ENCODE measurements at regions not wholly inside any gene's neighbourhood (a gene's known extent, or its start where the extent isn't known, plus 50 kb on each side); places are given as distances from the start of the nearest gene placed in this dataset.
A peak's percentile ranks its signal among the peaks of the same experiment; 100 is the strongest.

- Mint-ChIP-seq H3K9me3 (no peaks in the 10 kb centered on the region), H3K4me1 (peaks cover 18% of the 10 kb centered on the region), H3K27me3 (ENCODE audit: low read depth) (no peaks in the 10 kb centered on the region), H3K27ac (no peak overlapping the region), H3K36me3 (ENCODE audit: low read depth) (no peaks in the 10 kb centered on the region), H3K4me3 (no peak overlapping the region)
- no peak for TF ChIP-seq CTCF (IDR thresholded peaks at IDR 0.05; ENCODE audit: unreplicated experiment in 3 of 3)
Observed at GRCh38 chr4:30821275-30821674, 101.1 kb downstream of the PCDH7 start.

- TF ChIP-seq CTCF (IDR thresholded peaks at IDR 0.05; ENCODE audit: unreplicated experiment in 3 of 3): no peak
- Mint-ChIP-seq H3K4me3 (no peak overlapping the region), H3K4me1 (peaks cover 18% of the 10 kb centered on the region), H3K9me3 (no peaks in the 10 kb centered on the region), H3K27me3 (ENCODE audit: low read depth) (no peaks in the 10 kb centered on the region), H3K27ac (no peak overlapping the region), H3K36me3 (ENCODE audit: low read depth) (no peaks in the 10 kb centered on the region)
Observed at GRCh38 chr4:30821859-30822612, 101.9 kb downstream of the PCDH7 start.

GRCh38 chr4:30822911-30823551 lies 102.9 kb downstream of the PCDH7 start:
- Mint-ChIP-seq H3K27me3 (ENCODE audit: low read depth) (no peaks in the 10 kb centered on the region), H3K36me3 (ENCODE audit: low read depth) (no peaks in the 10 kb centered on the region)

GRCh38 chr4:30825008-30825770 lies 105.0 kb downstream of the PCDH7 start:
- H3K9me3 Mint-ChIP-seq: no peaks in the 10 kb centered on the region
- no peaks in the 10 kb centered on the region for H3K27me3 Mint-ChIP-seq (ENCODE audit: low read depth)
- H3K36me3 Mint-ChIP-seq (ENCODE audit: low read depth): no peaks in the 10 kb centered on the region
- TF ChIP-seq CTCF (IDR thresholded peaks at IDR 0.05; ENCODE audit: unreplicated experiment in 3 of 3): no peak
- no peak overlapping the region for H3K4me3 Mint-ChIP-seq
- H3K27ac Mint-ChIP-seq: no peak overlapping the region
- peaks cover 18% of the 10 kb centered on the region for H3K4me1 Mint-ChIP-seq

More at GRCh38 chr4:30822911-30823551, 102.9 kb downstream of the PCDH7 start:
- no peaks in the 10 kb centered on the region for H3K9me3 Mint-ChIP-seq
- peaks cover 18% of the 10 kb centered on the region for H3K4me1 Mint-ChIP-seq
- TF ChIP-seq CTCF (IDR thresholded peaks at IDR 0.05; ENCODE audit: unreplicated experiment in 3 of 3): no peak
- H3K27ac Mint-ChIP-seq: no peak overlapping the region
- H3K4me3 Mint-ChIP-seq: no peak overlapping the region

GRCh38 chr4:30828264-30828926 lies 108.2 kb downstream of the PCDH7 start:
- Mint-ChIP-seq H3K27me3 (ENCODE audit: low read depth) (no peaks in the 10 kb centered on the region), H3K4me1 (peaks cover 24% of the 10 kb centered on the region), H3K36me3 (ENCODE audit: low read depth) (no peaks in the 10 kb centered on the region), H3K9me3 (no peaks in the 10 kb centered on the region), H3K4me3 (no peak overlapping the region), H3K27ac (peak overlapping the region in 1 of 3 experiments; percentile 34)
- no peak for TF ChIP-seq CTCF (IDR thresholded peaks at IDR 0.05; ENCODE audit: unreplicated experiment in 3 of 3)

Data from nephron (organoid).